D341Med (cell line): ENCODE measurements at regions not wholly inside any gene's neighbourhood (a gene's known extent, or its start where the extent isn't known, plus 50 kb on each side); places are given as distances from the start of the nearest gene placed in this dataset.

ENCODE experiments used
- DNase-seq: peaks from one replicate; pipeline ENCODE4 v3.0.0; 2012; ENCODE audit warnings: low spot score

DNA sequence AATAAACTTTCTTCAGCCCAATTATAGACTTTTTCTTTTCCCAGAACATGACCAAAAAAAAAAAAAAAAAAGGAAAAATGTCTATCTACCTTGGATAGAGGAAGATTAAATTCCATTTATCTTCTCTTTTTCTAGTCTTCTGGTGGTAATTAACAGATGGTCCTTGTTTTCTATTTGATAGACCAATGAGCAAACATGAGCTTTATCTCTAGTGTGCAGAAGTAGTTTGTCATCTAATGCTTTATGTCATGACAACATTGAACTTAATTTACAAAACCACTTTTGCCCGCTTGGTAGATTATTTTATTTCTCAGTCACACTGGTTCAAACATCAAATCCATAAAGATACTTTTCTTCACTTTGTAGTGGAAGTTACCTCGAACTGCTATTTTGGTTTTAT lies 69.5 kb upstream of the ELL2 start:
- no peak for DNase-seq

GRCh38 chr5:96026406-96027041 lies 64.9 kb upstream of the ELL2 start:
- no peak for DNase-seq

DNA sequence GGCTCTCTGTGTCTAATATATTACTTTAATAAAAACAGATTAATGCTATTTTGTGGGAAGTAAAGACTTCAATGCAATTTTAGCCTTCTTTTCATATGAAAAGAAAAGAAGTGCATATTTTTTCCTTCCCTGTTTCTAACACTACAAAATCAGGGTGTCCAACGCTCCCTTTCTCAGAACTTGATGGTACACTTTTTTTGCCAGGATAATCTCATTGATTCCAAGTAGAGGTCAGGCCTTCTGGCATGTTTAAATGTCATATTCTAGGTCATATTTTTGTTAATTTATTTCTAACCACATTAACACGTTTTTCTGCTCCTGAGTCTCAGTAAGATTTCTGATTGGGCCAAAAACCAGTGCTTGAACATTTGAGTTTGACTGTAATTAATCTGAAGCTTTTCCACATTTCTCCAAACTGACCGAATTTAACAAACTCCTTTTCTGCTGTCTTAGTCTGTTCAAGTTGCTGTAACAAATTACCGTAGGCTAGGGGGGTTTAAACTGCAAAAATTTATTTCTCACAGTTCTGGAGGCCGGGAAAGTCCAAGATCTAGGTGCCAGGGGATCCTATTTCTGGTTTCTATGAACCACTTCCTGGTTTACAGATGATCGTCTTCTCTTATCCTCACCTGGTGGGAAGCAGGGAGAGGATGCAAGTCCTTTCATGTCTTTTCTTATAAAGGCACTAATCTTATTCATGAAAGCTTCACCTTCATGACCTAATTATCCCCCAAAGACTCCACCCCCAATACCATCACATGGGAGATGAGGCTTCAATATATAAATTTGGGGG lies 63.2 kb upstream of the ELL2 start:
- no peak for DNase-seq

GRCh38 chr5:96023518-96023917 lies 61.9 kb upstream of the ELL2 start:
- no peak for DNase-seq

DNA sequence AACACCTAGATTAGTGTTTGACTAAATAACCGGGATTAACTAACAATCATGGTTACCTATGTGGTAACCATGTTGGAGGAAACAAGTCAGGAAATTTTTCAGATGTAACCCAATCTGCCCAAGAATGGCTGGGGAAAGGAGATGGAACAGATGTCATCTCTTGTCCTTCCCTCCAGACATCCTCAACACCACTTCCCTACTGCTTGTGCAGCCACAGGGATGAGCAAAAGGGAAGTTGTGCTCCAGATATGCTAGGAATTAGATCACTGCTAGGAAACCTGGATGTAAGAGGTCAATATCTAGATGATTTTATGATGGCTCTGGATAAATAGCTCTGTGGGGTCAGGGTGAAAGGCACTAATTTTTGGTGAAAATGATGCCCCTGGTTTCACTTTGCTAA lies 61.3 kb upstream of the ELL2 start:
- no peak for DNase-seq

- no peak for DNase-seq
Observed at GRCh38 chr5:96017951-96018350, 56.3 kb upstream of the ELL2 start.

DNA sequence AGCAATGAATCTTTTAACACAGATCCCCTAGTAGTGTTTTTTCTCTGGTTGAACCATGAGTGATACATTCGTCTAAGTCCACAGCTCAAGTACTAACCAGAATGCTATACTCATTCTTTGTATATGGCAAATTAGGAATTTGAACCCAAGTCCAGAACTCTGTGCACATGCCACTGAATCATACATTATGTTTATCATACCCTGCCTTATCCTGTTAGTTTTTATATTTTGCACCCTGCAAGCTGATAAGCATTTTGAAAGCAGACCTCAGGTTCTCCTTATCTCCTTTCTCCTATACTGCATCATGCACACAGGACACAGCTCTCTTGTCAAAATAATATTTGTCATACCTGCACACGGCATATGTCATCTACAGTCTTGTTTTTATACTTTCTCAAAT lies 54.6 kb upstream of the ELL2 start:
- no peak for DNase-seq

GRCh38 chr5:96015709-96016108 lies 54.1 kb upstream of the ELL2 start:
- no peak for DNase-seq

GRCh38 chr5:96014395-96014794 lies 52.7 kb upstream of the ELL2 start:
- no peak for DNase-seq

DNA sequence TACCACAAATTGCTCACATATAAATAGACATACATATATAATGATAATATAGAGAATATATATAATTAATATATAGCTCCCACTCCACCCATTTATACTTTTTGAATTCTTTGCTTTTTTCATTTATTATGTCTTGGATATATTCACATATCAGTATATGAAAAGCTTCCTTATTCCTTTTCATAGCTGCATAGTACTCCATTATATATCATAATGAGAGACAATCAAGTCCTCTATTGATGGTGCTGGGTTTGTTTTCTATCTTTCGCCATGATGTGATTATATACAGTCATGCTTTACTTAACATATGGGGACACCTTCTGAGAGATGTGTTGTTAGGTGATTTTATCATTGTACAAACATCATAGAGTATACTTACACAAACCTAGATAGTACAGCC lies 51.6 kb upstream of the ELL2 start:
- no peak for DNase-seq

DNA sequence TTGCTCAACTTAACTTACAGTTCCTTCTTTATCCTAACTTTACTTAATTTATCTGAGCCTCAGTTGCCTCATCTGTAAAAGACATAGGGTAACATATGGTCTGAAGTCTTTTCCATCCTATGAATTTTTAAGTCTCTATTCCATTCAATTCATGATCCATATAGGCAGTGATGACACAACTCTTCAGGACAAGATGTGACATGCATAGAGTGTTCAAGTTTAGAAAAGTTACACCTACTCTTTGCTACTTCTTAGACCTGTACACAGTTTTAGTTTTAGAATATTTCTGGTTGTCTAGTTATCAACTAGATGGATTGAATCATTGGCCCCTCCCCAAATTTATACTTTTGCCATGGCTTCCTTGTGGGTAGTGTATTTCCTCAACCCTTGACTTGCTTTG lies 50.7 kb upstream of the ELL2 start:
- no peak for DNase-seq
